AG04450 (cell line): ENCODE measurements at regions not wholly inside any gene's neighbourhood (a gene's known extent, or its start where the extent isn't known, plus 50 kb on each side); places are given as distances from the start of the nearest gene placed in this dataset.
"Not testable (repeated sequence)": the region's sequence is repeated elsewhere in the genome, so short reads cannot be mapped to it uniquely, and the experiment has no call there.

ENCODE experiments used
- CTCF ChIA-PET: fragments of 300-600, 350-600 bp; formaldehyde crosslinking; extraction: SDS; loops from one replicate; lab custom pipeline; 2022; ENCODE audit warnings: antibody characterized with exemption, inconsistent platforms; lab: Charles Lee
- POLR2A ChIA-PET: fragments of 350-600 bp; formaldehyde crosslinking; extraction: SDS; loops from one replicate; lab custom pipeline; 2021; ENCODE audit warnings: antibody characterized with exemption, inconsistent platforms; lab: Yijun Ruan, JAX
- DNase-seq: peaks from one replicate; pipeline ENCODE4 v3.0.0-alpha.2; 2011; ENCODE audit warnings: low read depth, low spot score
- H3K27ac ChIP-seq: one replicate; pipeline ENCODE4 v1.5.1; 2012; ENCODE audit warnings: low read depth, low read length, control low read depth
- H3K27me3 ChIP-seq: one replicate; pipeline ENCODE4 v1.6.0; 2012; ENCODE audit warnings: low read length; ENCODE audit not compliant: control insufficient read depth, insufficient read depth
- H3K4me3 ChIP-seq: 2 replicates; pipeline ENCODE4 v1.5.1; 2011; ENCODE audit warnings: mild to moderate bottlenecking, low read depth, low read length, control low read depth
- H3K9me3 ChIP-seq: 2 replicates; pipeline ENCODE4 v1.5.1; 2012; ENCODE audit warnings: low read length; ENCODE audit not compliant: control insufficient read depth, insufficient read depth
- CTCF ChIP-seq: IDR thresholded peaks from 2 replicates; pipeline ENCODE4 v1.5.1; 2011; ENCODE audit warnings: low read depth, low read length, control low read depth, inconsistent platforms

GRCh38 chr6:27138837-27139755 lies 108.4 kb upstream of the PRSS16 start:
- peak overlapping the region; percentile 79 for H3K27ac ChIP-seq

DNA sequence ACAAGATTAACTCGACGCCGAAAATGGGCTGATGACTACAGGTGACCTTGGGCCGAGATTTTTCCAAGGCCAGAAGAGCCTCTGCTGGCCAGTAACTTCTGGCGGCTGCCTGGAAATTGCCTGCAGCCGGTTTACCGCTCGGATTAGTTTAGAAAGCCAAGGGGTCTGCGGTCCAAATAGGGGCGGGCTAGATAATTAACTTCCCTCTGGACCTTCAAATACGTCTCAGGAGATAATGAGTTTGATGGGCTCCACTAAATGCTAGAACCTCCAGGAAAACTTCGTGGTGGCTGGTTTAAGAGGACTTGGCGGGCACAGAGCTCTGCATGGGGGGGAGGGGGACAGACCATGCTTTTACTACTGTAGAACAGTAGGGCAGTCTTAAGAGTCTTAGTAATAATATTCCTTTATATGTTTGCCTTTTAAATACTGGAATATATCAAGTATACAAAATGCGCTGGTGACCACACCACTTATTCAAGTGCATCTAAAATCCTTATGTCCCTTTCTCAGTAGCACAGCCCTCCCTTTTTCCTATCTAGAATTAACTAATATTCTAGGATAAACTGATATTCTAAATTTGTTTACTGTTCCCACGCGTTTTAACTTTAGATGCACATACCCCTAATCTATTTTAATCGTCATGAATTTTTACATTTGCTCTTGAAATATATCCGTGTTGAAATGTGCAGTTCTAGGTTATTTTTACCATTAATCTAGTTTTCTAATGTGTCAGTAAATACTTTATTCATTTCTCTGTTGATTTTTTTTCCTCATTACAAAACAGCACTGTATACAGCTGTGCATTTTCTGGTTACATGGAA lies 107.5 kb upstream of the PRSS16 start:
- no peak for TF ChIP-seq CTCF
- H3K9me3 ChIP-seq, result no peaks in the 10 kb centered on the region; the same call in 1 of the 2 replicates
- H3K27ac ChIP-seq, result peak overlapping the region; percentile 79
- DNase-seq, result no peak
- CTCF ChIA-PET, result interaction anchor here (0.9 to 1.5 kb wide), 4 partner anchors 7 to 755 kb away, joined by 3 to 4 read pairs (median 4); no protein-coding TSS in a partner anchor
- H3K27me3 ChIP-seq, result no peaks in the 10 kb centered on the region
- peak overlapping the region; percentile 81 for H3K4me3 ChIP-seq
- POLR2A ChIA-PET, result interaction anchor here (1.1 to 1.4 kb wide), 2 partner anchors 9 to 753 kb away, joined by 4 read pairs; a partner anchor contains a TSS

More at GRCh38 chr6:27138837-27139755, 108.4 kb upstream of the PRSS16 start:
- DNase-seq, result no peak
- Histone ChIP-seq H3K4me3 (peak overlapping the region; percentile 81), H3K27me3 (no peaks in the 10 kb centered on the region), H3K9me3 (no peaks in the 10 kb centered on the region; the same call in 1 of the 2 replicates)
- TF ChIP-seq CTCF, result no peak
- ChIA-PET CTCF (interaction anchor here (0.9 to 1.5 kb wide), 3 partner anchors 8 to 755 kb away, joined by 3 to 4 read pairs (median 4); no protein-coding TSS in a partner anchor), POLR2A (interaction anchor here (0.5 to 1.4 kb wide), 3 partner anchors 8 to 754 kb away, joined by 3 to 9 read pairs (median 4); a partner anchor contains a TSS)

DNA sequence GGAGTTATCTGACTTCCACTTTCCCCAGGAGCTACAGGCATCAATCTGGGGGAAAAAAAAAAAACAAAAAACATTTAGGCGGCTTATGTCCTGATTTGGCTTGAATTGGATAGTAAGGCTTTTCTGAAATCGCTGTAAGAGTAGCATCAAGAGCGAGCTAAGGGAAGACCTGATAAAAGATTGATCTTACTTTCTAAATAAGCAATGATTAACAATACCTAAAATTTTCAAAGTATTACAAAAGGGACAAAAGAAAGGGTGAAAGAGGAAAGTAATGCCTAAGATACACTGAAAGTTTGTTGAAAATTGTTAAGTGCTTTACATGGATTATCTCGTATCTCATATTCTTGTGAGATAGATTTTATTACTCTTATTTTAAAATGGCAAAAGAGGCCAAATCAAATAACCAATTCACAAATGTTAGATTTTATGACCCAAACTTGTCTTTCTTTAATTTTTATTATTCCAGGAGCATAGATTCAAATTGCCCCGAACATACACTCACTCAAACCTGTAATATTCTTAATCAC lies 106.4 kb upstream of the PRSS16 start:
- CTCF ChIA-PET, result interaction anchor here (1.0 kb wide), 1 partner anchor 14 kb away, joined by 3 read pairs; no protein-coding TSS in a partner anchor
- H3K27ac ChIP-seq, result no peak overlapping the region

DNA sequence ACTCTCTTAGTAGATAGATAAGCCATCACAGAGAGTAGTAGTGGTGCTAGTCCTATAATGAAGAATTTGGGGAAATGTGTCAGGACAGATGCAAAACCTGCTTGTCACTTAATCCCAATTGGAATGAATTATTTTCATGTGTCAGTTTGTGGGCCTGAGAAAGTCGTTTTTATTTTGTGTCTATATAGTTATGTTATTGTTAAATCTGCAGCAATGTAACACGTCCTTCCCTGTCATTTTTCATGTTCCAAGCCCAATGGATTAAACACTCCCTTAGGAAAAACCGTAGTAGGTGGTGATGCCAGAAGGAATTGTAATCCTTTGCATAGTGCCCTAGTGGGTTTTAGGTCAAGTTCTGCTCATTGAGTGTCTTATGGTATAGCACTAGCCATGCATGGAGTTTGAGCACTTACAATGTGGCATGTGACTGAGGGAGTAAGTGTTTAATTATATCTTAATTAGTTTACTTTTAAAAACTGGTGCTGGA lies 105.9 kb upstream of the PRSS16 start:
- H3K4me3 ChIP-seq, result 0 out of 2 replicates have a peak overlapping the region, but pooled peaks have one; percentile 8
- no peak for DNase-seq
- ChIA-PET CTCF (interaction anchor here (1.0 kb wide), 1 partner anchor 15 kb away, joined by 3 read pairs; no protein-coding TSS in a partner anchor), POLR2A (no interaction called here)
- no peak overlapping the region for H3K27ac ChIP-seq
- TF ChIP-seq CTCF, result no peak
- no peaks in the 10 kb centered on the region; the same call in 1 of the 2 replicates for H3K9me3 ChIP-seq
- H3K27me3 ChIP-seq, result no peaks in the 10 kb centered on the region

More for the DNA sequence above, 106.4 kb upstream of the PRSS16 start:
- H3K27me3 ChIP-seq, result no peaks in the 10 kb centered on the region
- H3K9me3 ChIP-seq, result no peaks in the 10 kb centered on the region; the same call in 1 of the 2 replicates
- no peak for TF ChIP-seq CTCF
- H3K4me3 ChIP-seq, result peak overlapping the region; percentile 36
- POLR2A ChIA-PET, result interaction anchor here (1.1 kb wide), 1 partner anchor 10 kb away, joined by 4 read pairs; no protein-coding TSS in a partner anchor
- DNase-seq, result no peak

DNA sequence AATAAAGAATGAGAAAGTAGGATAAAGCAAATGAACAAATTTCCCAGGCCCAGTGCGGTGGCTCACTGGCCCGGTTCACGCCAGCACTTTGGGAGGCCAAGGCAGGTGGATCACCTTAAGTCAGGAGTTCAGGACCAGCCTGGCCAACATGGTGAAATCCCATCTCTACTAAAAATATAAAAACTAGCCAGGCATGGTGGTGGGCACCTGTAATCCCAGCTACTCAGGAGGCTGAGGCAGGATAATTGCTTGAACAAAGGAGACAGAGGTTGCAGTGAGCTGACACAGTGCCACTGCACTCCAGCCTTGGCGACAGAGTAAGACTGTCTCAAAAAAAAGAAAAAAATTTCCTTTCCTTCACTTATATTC lies 104.5 kb upstream of the PRSS16 start:
- H3K27me3 ChIP-seq, H3K9me3 ChIP-seq, H3K4me3 ChIP-seq, CTCF ChIA-PET, DNase-seq, H3K27ac ChIP-seq: not testable (repeated sequence)
- POLR2A ChIA-PET, result interaction anchor here (0.6 to 7.0 kb wide), 5 partner anchors 10 to 843 kb away, joined by 3 to 251 read pairs (median 8); a partner anchor contains a TSS
